Right hindlimb (tissue), 1 donor: ENCODE measurements at regions not wholly inside any gene's neighbourhood (a gene's known extent, or its start where the extent isn't known, plus 50 kb on each side); places are given as distances from the start of the nearest gene placed in this dataset.
"Not testable (repeated sequence)": the region's sequence is repeated elsewhere in the genome, so short reads cannot be mapped to it uniquely, and the experiment has no call there.

ENCODE experiments used
- DNase-seq: peaks from one replicate; pipeline ENCODE4 v3.0.0-alpha.2; 2018

DNA sequence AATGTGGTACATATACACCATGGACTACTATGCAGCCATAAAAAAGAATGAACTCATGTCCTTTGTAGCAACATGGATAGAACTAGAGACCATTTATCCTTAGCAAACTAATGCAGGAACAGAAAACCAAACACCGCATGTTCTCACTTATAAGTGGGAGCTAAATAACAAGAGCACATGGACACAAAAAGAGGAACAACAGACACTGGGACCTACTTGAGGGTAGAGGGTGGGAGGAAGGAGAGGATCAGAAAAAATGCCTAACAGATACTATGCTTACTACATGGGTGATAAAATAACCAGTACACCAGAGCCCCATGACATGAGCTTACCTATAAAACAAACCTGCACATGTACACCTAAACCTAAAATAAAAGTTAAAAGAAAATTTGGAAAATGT, 82.0 kb upstream of the ADRB2 start:
- not testable (repeated sequence) for DNase-seq

DNA sequence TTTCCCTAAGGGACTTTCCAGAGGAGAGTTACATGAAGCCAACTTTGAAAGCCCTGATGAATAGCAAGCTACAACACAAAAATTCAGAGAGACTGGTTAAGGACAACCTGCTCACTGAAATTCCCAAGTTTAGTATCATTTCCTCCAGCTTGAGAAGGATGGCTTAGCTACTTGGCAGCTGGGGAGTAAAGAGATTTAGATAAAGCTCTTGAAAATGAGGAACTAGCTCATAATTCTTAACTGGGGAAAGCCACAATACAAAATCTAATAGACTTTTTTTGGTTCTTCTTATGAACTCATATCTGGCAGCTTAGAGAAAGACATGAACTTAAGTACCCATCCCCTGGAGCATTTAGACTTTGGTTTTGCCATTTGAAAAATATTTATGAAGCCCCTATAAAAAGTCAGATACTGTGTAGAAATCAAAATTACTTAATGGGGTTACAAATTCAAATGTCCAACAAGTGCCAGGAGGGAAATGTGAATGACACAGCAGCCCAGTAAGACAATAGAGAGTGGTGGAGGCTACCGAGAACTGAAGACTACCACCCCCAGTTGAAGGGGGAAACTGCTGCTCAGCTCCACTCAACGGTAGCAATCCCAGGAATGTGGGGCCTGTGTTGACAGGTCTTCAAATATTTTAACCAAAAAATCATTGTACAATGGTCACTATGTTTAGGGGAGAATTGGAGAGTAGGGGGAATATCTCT, 79.4 kb upstream of the ADRB2 start:
- no peak for DNase-seq

DNA sequence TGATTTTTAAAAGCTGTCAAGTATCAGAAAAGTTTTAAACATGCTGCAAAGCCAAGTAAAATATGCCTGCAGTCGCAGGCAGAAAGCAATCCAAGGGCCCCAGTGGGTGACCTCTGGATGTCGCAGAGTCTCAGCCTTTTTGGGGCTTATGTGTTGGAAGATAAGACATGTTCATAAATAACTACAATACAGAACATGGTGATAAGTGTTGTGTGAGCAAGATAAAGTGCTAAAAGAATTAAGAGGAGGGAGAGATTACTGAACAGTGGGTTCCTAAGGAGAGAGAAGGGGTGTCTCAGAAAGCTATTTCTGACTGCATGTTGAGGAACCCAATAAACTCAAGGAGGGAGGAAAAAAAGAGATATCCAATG, 78.9 kb upstream of the ADRB2 start:
- DNase-seq, result no peak

DNA sequence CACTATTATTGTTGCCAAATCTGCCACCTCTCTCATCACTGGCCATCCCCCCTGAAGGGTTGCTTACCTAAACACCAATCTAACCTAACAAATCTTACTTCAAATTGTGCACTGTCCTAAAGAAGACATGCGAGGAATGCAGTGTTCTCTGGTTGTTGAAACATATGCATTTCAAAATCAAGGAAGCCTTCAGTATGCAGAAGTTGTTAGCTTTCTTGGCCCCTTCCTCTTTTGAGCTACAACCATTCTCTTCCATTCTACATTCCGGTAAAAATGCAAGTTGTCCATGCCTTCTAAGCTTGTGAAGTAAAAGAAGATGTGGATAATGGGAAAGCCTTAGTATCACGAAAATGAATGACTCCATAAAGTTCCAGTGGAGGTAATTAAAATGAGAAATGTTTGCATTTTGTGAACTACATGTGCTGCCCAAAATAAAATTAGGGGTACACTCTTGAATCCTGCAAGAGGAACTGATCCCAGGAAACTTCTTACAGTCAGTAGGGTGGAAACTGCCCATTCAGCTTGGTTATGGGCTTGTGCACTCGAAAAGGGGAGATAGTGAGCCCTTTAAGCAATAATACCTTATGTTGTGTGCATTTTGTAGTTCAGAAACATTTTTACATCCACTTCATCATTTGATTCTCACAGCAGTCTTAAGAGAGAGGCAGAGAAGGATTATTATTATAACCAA, 77.6 kb upstream of the ADRB2 start:
- DNase-seq, result no peak

DNA sequence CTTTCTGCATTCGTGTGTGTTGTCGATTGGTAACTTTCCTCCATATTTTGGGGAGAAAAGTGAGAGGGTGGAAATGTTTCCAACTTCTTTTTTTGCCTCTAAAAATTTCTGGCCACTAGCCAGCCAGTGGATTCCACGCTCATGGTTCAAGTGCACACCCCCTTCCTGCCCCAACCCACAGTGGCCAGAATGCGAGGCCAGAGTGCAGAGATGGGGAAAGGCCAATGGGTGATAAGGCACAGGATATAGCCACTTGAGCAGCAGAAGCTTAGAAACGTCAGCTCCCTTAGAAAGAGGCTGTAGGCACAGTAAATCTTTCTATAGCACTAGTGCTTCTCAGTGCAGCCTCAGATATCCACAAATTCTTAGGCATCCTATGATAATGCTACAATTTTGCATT, 75.8 kb upstream of the ADRB2 start:
- no peak for DNase-seq

DNA sequence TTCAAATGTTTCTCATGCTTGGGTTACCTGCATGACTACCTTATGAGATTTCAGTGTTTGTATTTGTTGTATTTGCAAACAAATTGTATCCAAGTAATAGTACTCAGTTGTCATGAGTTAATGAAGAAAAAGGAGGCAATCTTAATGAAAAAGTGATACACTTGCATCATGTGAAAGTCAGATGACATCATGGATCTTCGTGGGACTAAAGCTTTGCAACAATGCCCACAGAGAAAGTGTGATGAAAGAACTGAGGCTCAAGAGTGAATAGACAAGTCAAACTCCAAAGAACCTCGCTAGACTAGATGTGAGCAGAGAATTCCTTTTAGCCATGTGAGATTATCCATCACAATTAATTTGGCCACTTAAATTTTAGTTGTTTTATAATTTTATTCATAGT, 75.4 kb upstream of the ADRB2 start:
- DNase-seq, result no peak

DNA sequence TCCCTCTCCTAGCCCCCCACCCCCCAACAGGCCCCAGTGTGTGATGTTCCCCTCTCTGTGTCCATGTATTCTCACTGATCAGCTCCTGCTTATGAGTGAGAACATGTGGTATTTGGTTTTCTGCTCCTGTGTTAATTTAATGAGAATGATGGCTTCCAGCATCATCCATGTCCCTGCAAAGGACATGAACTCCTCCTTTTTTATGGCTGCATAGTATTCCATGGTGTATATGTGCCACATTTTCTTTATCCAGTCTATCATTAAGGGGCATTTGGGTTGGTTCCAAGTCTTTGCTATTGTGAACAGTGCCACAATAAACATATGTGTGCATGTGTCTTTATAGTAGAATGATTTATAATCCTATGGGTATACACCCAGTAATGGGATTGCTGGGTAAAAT, 74.0 kb upstream of the ADRB2 start:
- not testable (repeated sequence) for DNase-seq

DNA sequence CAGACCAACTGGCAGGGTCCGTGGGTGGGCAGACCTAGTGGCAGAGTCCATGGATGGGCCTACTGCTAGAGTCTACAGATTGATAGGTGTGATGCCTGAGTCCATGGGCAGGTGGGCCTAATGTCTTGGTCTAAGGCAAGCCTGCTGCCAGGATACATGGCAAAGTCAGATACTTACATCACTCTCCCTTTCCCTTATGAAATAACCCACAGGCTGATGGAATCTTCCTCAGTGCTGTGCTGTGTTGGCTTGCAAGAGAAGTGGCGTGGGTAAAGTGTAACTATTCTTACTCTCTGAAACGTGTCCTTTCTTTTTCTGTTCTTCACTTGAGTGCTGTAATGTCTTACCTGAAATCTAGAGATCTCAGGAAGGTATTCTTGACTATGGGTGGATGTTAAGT, 67.3 kb upstream of the ADRB2 start:
- DNase-seq, result no peak

DNA sequence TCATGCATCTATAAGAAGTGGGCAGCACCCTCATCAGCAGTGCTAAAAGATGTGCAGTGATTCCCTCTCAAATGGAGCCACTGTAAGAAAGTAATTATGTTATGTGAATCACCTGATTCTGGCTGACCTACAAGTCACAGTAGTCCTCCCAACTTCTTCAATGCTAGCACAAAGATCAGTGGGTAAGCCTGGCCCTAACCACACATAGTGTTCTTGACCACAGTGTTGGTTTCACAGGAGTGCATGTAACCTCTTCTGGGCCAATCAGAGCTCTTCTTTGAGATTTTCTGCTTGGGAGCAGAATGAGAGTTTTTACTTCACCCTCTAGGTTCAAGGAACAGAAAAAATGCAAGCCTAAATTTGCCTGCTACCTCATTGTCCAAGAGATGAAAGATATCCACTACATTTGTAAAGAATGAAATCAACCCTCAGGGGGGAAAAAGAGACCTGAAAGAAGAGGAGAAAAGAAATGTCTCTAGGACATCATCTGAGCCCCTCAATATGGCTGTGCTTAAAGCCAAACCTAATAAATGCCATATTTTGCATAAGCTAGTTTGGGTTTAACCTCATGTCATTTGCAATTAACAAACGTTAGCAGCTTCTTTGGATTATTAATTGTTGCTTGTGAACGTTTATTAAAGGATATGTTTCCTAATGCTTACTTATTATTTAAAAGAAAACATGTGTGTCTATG, 65.3 kb upstream of the ADRB2 start:
- no peak for DNase-seq

DNA sequence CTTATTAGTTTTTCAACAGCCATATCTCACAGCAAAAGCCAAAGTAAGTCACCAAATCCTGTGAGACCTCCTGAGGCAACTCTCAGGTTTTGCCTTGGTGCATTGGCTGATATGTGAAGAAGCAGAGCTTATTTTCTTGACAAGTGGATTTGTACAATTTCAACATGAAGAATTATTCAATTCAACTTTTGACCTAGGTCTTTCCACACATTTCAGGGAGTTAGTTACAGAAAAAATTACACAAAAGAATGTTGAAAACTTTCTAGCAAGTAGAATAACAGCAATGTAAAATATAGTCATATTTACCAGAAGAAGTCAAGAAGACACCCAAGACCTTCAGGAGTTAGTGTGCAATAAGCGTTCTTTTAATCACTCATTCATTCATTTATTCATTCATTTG, 62.4 kb upstream of the ADRB2 start:
- no peak for DNase-seq

DNA sequence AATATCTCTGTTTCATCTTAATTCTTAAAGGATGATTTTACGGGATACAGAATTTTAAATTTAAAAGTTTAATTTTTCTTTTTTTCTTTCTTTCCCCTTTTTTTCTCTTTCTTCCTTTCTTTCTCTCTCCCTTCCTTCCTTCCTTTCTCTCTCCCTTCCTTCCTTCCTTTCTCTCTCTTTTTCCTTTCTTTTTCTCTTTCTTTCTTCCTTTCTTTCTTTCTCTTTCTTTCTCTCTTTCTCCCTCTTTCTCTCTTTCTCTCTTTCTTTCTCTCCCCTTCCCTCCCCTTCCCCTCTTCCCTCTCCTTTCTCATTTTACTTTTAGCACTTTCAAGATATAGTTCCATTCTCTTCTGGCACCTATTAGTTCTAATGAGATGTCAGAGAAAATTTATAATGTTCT, 61.4 kb upstream of the ADRB2 start:
- no peak for DNase-seq

DNA sequence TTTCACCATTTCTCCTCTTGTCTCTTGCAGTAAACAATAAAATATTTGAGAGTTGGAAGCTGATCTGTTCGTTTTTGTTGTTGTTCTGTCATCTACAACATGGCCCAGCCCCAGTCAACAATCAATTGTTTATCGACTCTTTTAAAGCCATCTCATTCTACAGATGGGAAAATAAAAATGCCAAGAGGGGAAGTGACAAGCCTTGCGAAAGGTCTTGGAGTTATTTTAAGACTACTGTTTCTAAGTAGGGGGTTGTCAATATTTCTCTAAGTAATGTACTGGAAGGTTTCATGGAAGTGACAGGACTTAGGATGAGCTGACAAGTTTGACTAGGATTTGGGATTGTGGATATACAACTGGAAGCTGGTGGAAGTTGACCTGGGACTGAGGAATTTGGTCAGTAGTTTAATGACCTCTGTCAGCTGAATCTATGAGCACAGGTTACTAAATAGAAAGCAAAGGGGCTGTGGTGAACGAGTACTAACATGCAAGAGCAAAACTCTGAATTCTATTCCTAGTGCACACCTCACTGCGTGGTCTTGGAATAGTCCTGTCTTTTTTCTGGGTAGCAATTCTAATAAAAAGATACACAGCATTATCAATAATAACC, 57.5 kb upstream of the ADRB2 start:
- no peak for DNase-seq

DNA sequence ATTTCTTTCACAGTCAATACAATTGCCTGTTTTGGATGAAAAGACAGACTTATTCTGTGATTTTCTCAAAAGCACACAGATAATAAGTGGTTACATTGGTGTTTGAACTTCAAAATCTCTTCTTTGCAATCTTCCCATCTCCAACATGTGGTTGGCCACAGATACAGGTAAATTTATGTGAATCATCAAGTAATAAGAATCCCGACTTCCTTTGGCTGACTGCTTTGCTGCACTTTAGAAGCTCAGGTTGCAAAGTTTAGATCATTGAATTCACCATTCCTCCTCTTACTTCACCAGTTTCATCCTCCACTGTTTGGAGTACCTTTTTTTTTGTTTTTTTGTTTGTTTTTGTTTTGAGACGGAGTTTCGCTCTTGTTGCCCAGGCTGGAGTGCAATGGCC, 56.5 kb upstream of the ADRB2 start:
- DNase-seq, result no peak

DNA sequence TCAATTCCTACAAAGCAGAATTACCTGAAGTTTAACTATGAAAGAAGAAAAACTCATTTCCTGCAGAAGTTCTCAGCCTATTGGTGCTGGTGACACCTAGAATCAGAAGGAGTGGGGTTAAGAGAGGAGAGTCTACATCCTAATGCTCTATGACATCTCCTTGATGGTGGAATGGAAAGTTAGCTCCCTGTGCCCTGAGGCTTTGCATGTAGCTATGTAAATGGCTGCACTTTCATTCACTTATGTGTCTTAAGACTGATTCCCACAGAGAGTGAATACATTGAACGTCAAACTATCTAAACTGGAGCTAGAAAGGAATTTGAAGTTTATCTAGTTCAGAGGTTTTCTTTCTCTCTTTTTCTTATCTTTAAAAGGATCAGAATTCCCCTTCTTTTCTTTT, 52.1 kb upstream of the ADRB2 start:
- DNase-seq, result no peak

DNA sequence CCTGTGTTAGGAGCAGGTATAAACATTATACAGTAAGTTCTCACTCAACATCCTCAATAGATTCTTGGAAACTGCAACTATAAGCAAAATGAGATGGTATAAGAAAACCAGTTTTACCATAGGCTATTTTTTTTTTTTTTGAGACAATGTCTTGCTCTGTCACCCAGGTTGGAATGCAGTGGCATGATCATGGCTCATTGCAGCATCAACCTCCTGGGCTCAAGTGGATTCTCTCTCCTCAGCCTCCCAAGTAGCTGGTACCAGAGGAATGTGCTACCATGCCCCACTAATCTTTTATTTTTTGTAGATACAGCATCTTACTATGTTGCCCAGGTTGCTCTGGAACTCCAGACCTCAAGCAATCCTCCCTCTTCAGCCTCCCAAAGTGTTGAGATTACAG, 50.1 kb upstream of the ADRB2 start:
- no peak for DNase-seq
